IPS-15b (cell line): ENCODE measurements at regions not wholly inside any gene's neighbourhood (a gene's known extent, or its start where the extent isn't known, plus 50 kb on each side); places are given as distances from the start of the nearest gene placed in this dataset.

Experiments
- H3K27me3 ChIP-seq: one replicate; pipeline ENCODE4 v1.6.1; 2013; ENCODE audit warnings: low read length; ENCODE audit not compliant: control insufficient read depth, insufficient read depth
- H3K36me3 ChIP-seq: one replicate; pipeline ENCODE4 v1.6.1; 2013; ENCODE audit warnings: low read length; ENCODE audit not compliant: control insufficient read depth, insufficient read depth
- H3K4me1 ChIP-seq: one replicate; pipeline ENCODE4 v1.6.1; 2013; ENCODE audit warnings: mild to moderate bottlenecking, low read length; ENCODE audit not compliant: control insufficient read depth, insufficient read depth
- H3K4me3 ChIP-seq: one replicate; pipeline ENCODE4 v1.5.1; 2013; ENCODE audit warnings: low read depth, low read length
- H3K9ac ChIP-seq: one replicate; pipeline ENCODE4 v1.6.1; 2013; ENCODE audit warnings: low read depth, mild to moderate bottlenecking, low read length
- H3K9me3 ChIP-seq: one replicate; pipeline ENCODE4 v1.6.1; 2013; ENCODE audit warnings: mild to moderate bottlenecking, low read length; ENCODE audit not compliant: control insufficient read depth, insufficient read depth

GRCh38 chr10:56831681-56832080 is 470.6 kb upstream of the ZWINT start:
- no peak overlapping the region for H3K4me3 ChIP-seq
- H3K36me3 ChIP-seq: no peaks in the 10 kb centered on the region
- H3K27me3 ChIP-seq: no peaks in the 10 kb centered on the region
- no peak overlapping the region for H3K9ac ChIP-seq
- no peaks in the 10 kb centered on the region for H3K4me1 ChIP-seq
- H3K9me3 ChIP-seq: no peaks in the 10 kb centered on the region

- Histone ChIP-seq H3K9me3 (no peaks in the 10 kb centered on the region), H3K27me3 (no peaks in the 10 kb centered on the region), H3K9ac (no peak overlapping the region), H3K4me3 (no peak overlapping the region), H3K4me1 (no peaks in the 10 kb centered on the region), H3K36me3 (no peaks in the 10 kb centered on the region)
Measured at GRCh38 chr10:56823849-56824248, 462.8 kb upstream of the ZWINT start.

GRCh38 chr10:56805022-56805421 is 444.0 kb upstream of the ZWINT start:
- Histone ChIP-seq H3K4me1 (no peaks in the 10 kb centered on the region), H3K9me3 (no peaks in the 10 kb centered on the region), H3K27me3 (no peaks in the 10 kb centered on the region), H3K36me3 (no peaks in the 10 kb centered on the region), H3K9ac (no peak overlapping the region), H3K4me3 (no peak overlapping the region)

- H3K27me3 ChIP-seq: no peaks in the 10 kb centered on the region
- no peak overlapping the region for H3K9ac ChIP-seq
- no peak overlapping the region for H3K4me3 ChIP-seq
- H3K4me1 ChIP-seq: no peaks in the 10 kb centered on the region
- no peaks in the 10 kb centered on the region for H3K36me3 ChIP-seq
- no peaks in the 10 kb centered on the region for H3K9me3 ChIP-seq
Measured at GRCh38 chr10:56785292-56785691, 424.2 kb upstream of the ZWINT start.

- no peaks in the 10 kb centered on the region for H3K9me3 ChIP-seq
- H3K4me1 ChIP-seq: no peaks in the 10 kb centered on the region
- H3K4me3 ChIP-seq: no peak overlapping the region
- H3K9ac ChIP-seq: no peak overlapping the region
- H3K27me3 ChIP-seq: no peaks in the 10 kb centered on the region
- H3K36me3 ChIP-seq: no peaks in the 10 kb centered on the region
Measured at GRCh38 chr10:56782503-56782902, 421.4 kb upstream of the ZWINT start.

- Histone ChIP-seq H3K27me3 (no peaks in the 10 kb centered on the region), H3K4me1 (no peaks in the 10 kb centered on the region), H3K36me3 (no peaks in the 10 kb centered on the region), H3K9ac (no peak overlapping the region), H3K4me3 (no peak overlapping the region), H3K9me3 (peaks cover 7% of the 10 kb centered on the region)
Measured at GRCh38 chr10:56771343-56771742, 410.3 kb upstream of the ZWINT start.

- Histone ChIP-seq H3K9me3 (peaks cover 9% of the 10 kb centered on the region), H3K9ac (no peak overlapping the region), H3K27me3 (no peaks in the 10 kb centered on the region), H3K36me3 (no peaks in the 10 kb centered on the region), H3K4me3 (no peak overlapping the region), H3K4me1 (no peaks in the 10 kb centered on the region)
Measured at GRCh38 chr10:56763090-56763489, 402.0 kb upstream of the ZWINT start.

GRCh38 chr10:56745490-56745889 is 384.4 kb upstream of the ZWINT start:
- Histone ChIP-seq H3K4me1 (no peaks in the 10 kb centered on the region), H3K4me3 (no peak overlapping the region), H3K9ac (no peak overlapping the region), H3K27me3 (no peaks in the 10 kb centered on the region), H3K36me3 (peaks cover 2% of the 10 kb centered on the region), H3K9me3 (no peaks in the 10 kb centered on the region)

GRCh38 chr10:56728349-56728748 is 367.3 kb upstream of the ZWINT start:
- H3K36me3 ChIP-seq: no peaks in the 10 kb centered on the region
- no peaks in the 10 kb centered on the region for H3K4me1 ChIP-seq
- H3K9me3 ChIP-seq: no peaks in the 10 kb centered on the region
- H3K27me3 ChIP-seq: no peaks in the 10 kb centered on the region
- no peak overlapping the region for H3K9ac ChIP-seq
- H3K4me3 ChIP-seq: no peak overlapping the region

GRCh38 chr10:56722912-56723311 is 361.9 kb upstream of the ZWINT start:
- Histone ChIP-seq H3K4me3 (no peak overlapping the region), H3K27me3 (no peaks in the 10 kb centered on the region), H3K4me1 (peaks cover 2% of the 10 kb centered on the region), H3K9ac (no peak overlapping the region), H3K9me3 (no peaks in the 10 kb centered on the region), H3K36me3 (no peaks in the 10 kb centered on the region)

- H3K4me1 ChIP-seq: no peaks in the 10 kb centered on the region
- no peaks in the 10 kb centered on the region for H3K27me3 ChIP-seq
- H3K4me3 ChIP-seq: no peak overlapping the region
- H3K9ac ChIP-seq: no peak overlapping the region
- no peaks in the 10 kb centered on the region for H3K9me3 ChIP-seq
- no peaks in the 10 kb centered on the region for H3K36me3 ChIP-seq
Measured at GRCh38 chr10:56715262-56715661, 354.2 kb upstream of the ZWINT start.

- Histone ChIP-seq H3K36me3 (no peaks in the 10 kb centered on the region), H3K4me3 (no peak overlapping the region), H3K9me3 (no peaks in the 10 kb centered on the region), H3K4me1 (no peaks in the 10 kb centered on the region), H3K9ac (no peak overlapping the region), H3K27me3 (no peaks in the 10 kb centered on the region)
Measured at GRCh38 chr10:56698506-56698905, 337.4 kb upstream of the ZWINT start.

- Histone ChIP-seq H3K27me3 (no peaks in the 10 kb centered on the region), H3K9ac (no peak overlapping the region), H3K36me3 (no peaks in the 10 kb centered on the region), H3K4me3 (no peak overlapping the region), H3K4me1 (no peaks in the 10 kb centered on the region), H3K9me3 (peaks cover 2% of the 10 kb centered on the region)
Measured at GRCh38 chr10:56679578-56679977, 318.5 kb upstream of the ZWINT start.
